HEK293T (cell line): ENCODE measurements at regions not wholly inside any gene's neighbourhood (a gene's known extent, or its start where the extent isn't known, plus 50 kb on each side); places are given as distances from the start of the nearest gene placed in this dataset.

Experiments
- CTCF ChIA-PET: fragments of 350-600 bp; formaldehyde crosslinking; extraction: SDS; loops from one replicate; lab custom pipeline; 2021; ENCODE audit warnings: antibody characterized with exemption, inconsistent platforms; lab: Yijun Ruan, JAX
- POLR2A ChIA-PET: fragments of 350-600 bp; formaldehyde crosslinking; extraction: SDS; loops from one replicate; lab custom pipeline; 2020; ENCODE audit warnings: antibody characterized with exemption, inconsistent platforms; lab: Yijun Ruan, JAX
- DNase-seq: peaks from one replicate; pipeline ENCODE4 v3.0.0; 2012; ENCODE audit warnings: mixed read lengths; ENCODE audit errors: extremely low spot score
- ARNT ChIP-seq: fragments of 450-650 bp; IDR thresholded peaks from 2 replicates; pipeline ENCODE4 v1.6.1; 2017; ENCODE audit warnings: mild to moderate bottlenecking
- BHLHE40 ChIP-seq: fragments of 450-650 bp; IDR thresholded peaks from 2 replicates; pipeline ENCODE4 v1.6.1; 2016; ENCODE audit warnings: mild to moderate bottlenecking, moderate library complexity, borderline replicate concordance
- CTBP1 ChIP-seq: fragments of 450-650 bp; IDR thresholded peaks from 2 replicates; pipeline ENCODE4 v1.6.1; 2016; ENCODE audit warnings: borderline replicate concordance
- ELF4 ChIP-seq: fragments of 450-650 bp; IDR thresholded peaks from 2 replicates; pipeline ENCODE4 v1.6.1; 2017; ENCODE audit warnings: antibody characterized with exemption
- FOXA1 ChIP-seq: fragments of 450-650 bp; IDR thresholded peaks from 2 replicates; pipeline ENCODE4 v1.6.1; 2016; ENCODE audit warnings: mild to moderate bottlenecking
- FOXK2 ChIP-seq: fragments of 450-650 bp; IDR thresholded peaks from 2 replicates; pipeline ENCODE4 v1.6.1; 2016; ENCODE audit warnings: mild to moderate bottlenecking
- FOXM1 ChIP-seq: fragments of 450-650 bp; IDR thresholded peaks from 2 replicates; pipeline ENCODE4 v1.6.1; 2017; ENCODE audit warnings: mild to moderate bottlenecking, borderline replicate concordance
- HDGF ChIP-seq: fragments of 450-650 bp; IDR thresholded peaks from 2 replicates; pipeline ENCODE4 v1.6.1; 2017; ENCODE audit warnings: antibody characterized with exemption, borderline replicate concordance
- L3MBTL2 ChIP-seq: fragments of 450-650 bp; conservative IDR thresholded peaks from 2 replicates; pipeline ENCODE4 v1.6.1; 2016; ENCODE audit warnings: mild to moderate bottlenecking
- LEF1 ChIP-seq: fragments of 450-650 bp; IDR thresholded peaks from 2 replicates; pipeline ENCODE4 v1.6.1; 2017; ENCODE audit warnings: mild to moderate bottlenecking, borderline replicate concordance
- NFRKB ChIP-seq: fragments of 450-650 bp; IDR thresholded peaks from 2 replicates; pipeline ENCODE4 v1.6.1; 2016; ENCODE audit warnings: mild to moderate bottlenecking, moderate library complexity
- PKNOX1 ChIP-seq: fragments of 450-650 bp; IDR thresholded peaks from 2 replicates; pipeline ENCODE4 v1.6.1; 2016
- SP1 ChIP-seq: fragments of 450-650 bp; IDR thresholded peaks from 2 replicates; pipeline ENCODE4 v1.6.1; 2017
- SUZ12 ChIP-seq: fragments of 450-650 bp; IDR thresholded peaks from 2 replicates; pipeline ENCODE4 v1.6.1; 2016; ENCODE audit warnings: mild to moderate bottlenecking
- TARDBP ChIP-seq: fragments of 450-650 bp; IDR thresholded peaks from 2 replicates; pipeline ENCODE4 v1.6.1; 2016
- ZNF384 ChIP-seq: fragments of 450-650 bp; IDR thresholded peaks from 2 replicates; pipeline ENCODE4 v1.6.1; 2016

GRCh38 chr16:62335356-62335755 is 299.1 kb upstream of the CDH8 start:
- CTCF ChIA-PET = no interaction called here
- POLR2A ChIA-PET = no interaction called here
- DNase-seq = no peak
- TF ChIP-seq SUZ12 = no peak
- no peak for TF ChIP-seq LEF1
- no peak for TF ChIP-seq ZNF384
- TF ChIP-seq ELF4 = no peak
- TF ChIP-seq PKNOX1 = no peak
- TF ChIP-seq ARNT = no peak
- no peak for TF ChIP-seq HDGF
- no peak for TF ChIP-seq SP1
- TF ChIP-seq FOXK2 = no peak
- no peak for TF ChIP-seq FOXM1
- no peak for TF ChIP-seq TARDBP
- no peak for TF ChIP-seq NFRKB

DNA sequence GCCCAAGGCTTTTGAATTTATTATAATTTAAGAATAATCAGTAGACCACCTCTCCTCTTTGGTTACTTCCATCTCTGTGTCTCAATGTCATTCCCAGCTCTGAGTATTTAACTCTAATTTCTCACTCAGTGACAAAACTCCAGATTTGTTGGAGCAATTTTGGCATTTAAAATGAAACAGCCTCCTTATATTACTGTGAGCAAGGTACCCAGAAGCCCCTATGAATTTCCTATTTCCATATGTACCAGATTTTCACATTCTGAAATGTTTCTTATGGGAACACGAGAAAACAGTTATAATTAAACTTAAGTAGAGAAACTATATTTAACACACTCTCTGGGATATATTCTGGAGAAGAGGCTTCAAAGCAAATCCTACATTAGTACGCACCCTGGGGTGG is 285.4 kb upstream of the CDH8 start:
- TF ChIP-seq ARNT (no peak), FOXM1 (no peak), TARDBP (no peak)
- no peak for DNase-seq
- ChIA-PET POLR2A (no interaction called here), CTCF (no interaction called here)

DNA sequence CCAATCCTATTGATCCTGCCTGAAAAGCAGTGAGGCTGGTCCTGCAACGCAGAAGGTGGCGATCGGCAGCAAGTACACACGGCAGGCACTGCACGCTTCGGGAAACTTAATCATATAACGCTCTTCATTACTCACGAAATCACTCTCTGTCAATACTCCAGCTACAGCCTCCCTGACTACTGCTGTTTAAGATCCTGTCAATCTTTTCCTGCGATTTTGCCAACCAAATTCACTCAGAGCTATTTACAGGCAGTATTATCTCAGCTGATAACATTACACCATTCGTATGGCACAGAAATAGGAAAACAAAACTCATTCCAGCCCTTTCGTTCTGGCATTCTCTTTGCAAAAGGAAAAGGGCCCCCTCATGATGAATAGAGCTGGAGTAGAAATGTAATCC is 262.4 kb upstream of the CDH8 start:
- no peak for DNase-seq
- ChIA-PET CTCF (no interaction called here), POLR2A (no interaction called here)
- no peak for TF ChIP-seq ELF4
- no peak for TF ChIP-seq FOXM1

DNA sequence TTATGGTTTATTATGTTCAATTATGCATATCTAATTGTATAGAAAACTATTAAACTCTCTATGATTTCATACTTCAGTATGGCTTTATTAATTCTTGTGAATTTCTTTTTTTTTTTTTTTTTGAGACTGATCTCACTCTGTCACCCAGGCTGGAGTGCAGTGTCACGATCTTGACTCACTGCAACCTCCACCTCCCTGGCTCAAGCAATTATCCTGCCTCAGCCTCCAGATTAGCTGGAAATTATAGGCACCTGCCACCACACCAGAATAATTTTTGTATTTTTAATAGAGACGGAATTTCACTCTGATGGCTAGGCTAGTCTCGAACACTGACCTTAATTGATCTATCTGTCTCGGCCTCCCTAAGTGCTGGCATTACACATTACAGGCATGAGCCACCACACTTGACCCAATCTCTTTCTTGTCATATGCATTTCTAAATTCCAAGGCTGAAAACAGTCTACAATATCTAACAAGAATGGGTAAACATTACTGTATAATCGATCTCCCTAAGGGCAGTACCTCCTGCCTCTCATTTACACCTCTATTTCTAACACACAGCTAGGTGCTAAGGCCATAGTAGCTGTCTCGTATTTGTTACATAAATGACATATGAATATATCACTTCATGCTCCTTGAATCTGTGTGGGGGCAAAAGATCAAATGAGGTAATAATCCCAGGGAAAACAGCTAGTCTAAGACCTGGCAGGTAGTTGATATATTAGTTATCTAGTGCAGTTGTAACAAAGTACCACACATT is 258.2 kb upstream of the CDH8 start:
- TF ChIP-seq FOXK2 (no peak), SP1 (no peak), HDGF (no peak)
- POLR2A ChIA-PET = no interaction called here
- CTCF ChIA-PET = no interaction called here
- no peak for DNase-seq

GRCh38 chr16:62288990-62289629 is 252.9 kb upstream of the CDH8 start:
- DNase-seq = no peak
- CTCF ChIA-PET = no interaction called here
- no peak for TF ChIP-seq HDGF
- no peak for TF ChIP-seq L3MBTL2
- TF ChIP-seq TARDBP = no peak
- TF ChIP-seq BHLHE40 = no peak
- TF ChIP-seq FOXK2 = no peak
- TF ChIP-seq SP1 = no peak
- no peak for TF ChIP-seq FOXA1
- no peak for TF ChIP-seq LEF1
- TF ChIP-seq ARNT = no peak
- no peak for TF ChIP-seq FOXM1
- TF ChIP-seq CTBP1 = no peak
- TF ChIP-seq PKNOX1 = no peak
- TF ChIP-seq SUZ12 = no peak
- TF ChIP-seq ELF4 = no peak
- TF ChIP-seq NFRKB = no peak
- TF ChIP-seq ZNF384 = no peak
- POLR2A ChIA-PET = no interaction called here

DNA sequence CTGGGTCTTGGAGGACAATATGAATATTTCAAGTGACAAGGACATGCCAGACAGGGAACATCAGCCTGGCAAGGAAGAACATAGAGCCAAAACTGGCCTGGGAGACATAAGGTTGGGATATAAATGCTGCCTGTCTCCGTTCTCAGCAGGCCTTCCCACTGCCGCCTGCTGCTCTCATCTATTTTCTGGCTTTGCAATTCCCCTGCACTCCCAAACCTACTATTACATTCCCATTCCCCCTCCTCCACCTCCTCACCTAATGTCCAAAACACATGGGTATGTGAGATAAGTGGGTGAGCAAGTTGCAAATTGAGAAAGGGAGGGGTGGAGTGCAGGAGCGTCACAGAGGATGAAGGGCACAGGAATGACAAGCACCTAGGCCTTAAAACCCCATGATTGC is 244.3 kb upstream of the CDH8 start:
- CTCF ChIA-PET = no interaction called here
- DNase-seq = no peak
- TF ChIP-seq TARDBP (no peak), SP1 (no peak), CTBP1 (no peak)
- POLR2A ChIA-PET = no interaction called here

GRCh38 chr16:62277942-62278341 is 241.7 kb upstream of the CDH8 start:
- ChIA-PET CTCF (interaction anchor here (0.5 kb wide), 1 partner anchor 360 kb away, joined by 10 read pairs; no protein-coding TSS in a partner anchor), POLR2A (no interaction called here)
- TF ChIP-seq ARNT = no peak
- no peak for TF ChIP-seq FOXA1
- no peak for TF ChIP-seq ZNF384
- no peak for TF ChIP-seq L3MBTL2
- TF ChIP-seq LEF1 = no peak
- no peak for TF ChIP-seq BHLHE40
- no peak for TF ChIP-seq ELF4
- no peak for TF ChIP-seq NFRKB
- no peak for TF ChIP-seq FOXM1
- TF ChIP-seq PKNOX1 = no peak
- no peak for TF ChIP-seq CTBP1
- TF ChIP-seq SP1 = no peak
- no peak for TF ChIP-seq HDGF
- TF ChIP-seq SUZ12 = no peak
- TF ChIP-seq FOXK2 = no peak
- DNase-seq = no peak
